Thyroid gland (tissue), 4 donors: ENCODE measurements at regions not wholly inside any gene's neighbourhood (a gene's known extent, or its start where the extent isn't known, plus 50 kb on each side); places are given as distances from the start of the nearest gene placed in this dataset.
A peak's percentile ranks its signal among the peaks of the same experiment; 100 is the strongest.

Experiments
- DNase-seq, 2 donors: peaks; one replicate each; pipeline ENCODE4 v3.0.0-alpha.2; 2019
- H3K27ac ChIP-seq, 3 donors: fragments of 200-600 bp; sonication (generic); 1 replicate in 2 of 3; 2 replicates in 1 of 3; pipeline ENCODE4 v1.5.1; 2016 to 2019; ENCODE audit warnings: mild to moderate bottlenecking in 1 of 3, moderate library complexity in 1 of 3
- H3K27me3 ChIP-seq: fragments of 200-600 bp; sonication (generic); one replicate; pipeline ENCODE4 v1.5.1; 2019
- H3K36me3 ChIP-seq, 2 donors: fragments of 200-600 bp; sonication (generic); one replicate each; pipeline ENCODE4 v1.5.1; 2016 to 2019
- H3K4me1 ChIP-seq, 2 donors: fragments of 200-600 bp; sonication (generic); one replicate each; pipeline ENCODE4 v1.5.1; 2017 to 2019
- H3K4me3 ChIP-seq, 3 donors: fragments of 200-600 bp; sonication (generic); replicated peaks in 1 of 3; 1 replicate in 2 of 3; 2 replicates in 1 of 3; pipeline ENCODE4 v1.5.1; 2016; ENCODE audit warnings: mild to moderate bottlenecking in 1 of 3
- H3K9me3 ChIP-seq: fragments of 200-600 bp; sonication (generic); one replicate; pipeline ENCODE4 v1.5.1; 2017
- CTCF ChIP-seq, 6 experiments: fragments of 200-600 bp in 3 of 6; fragments of 450-650 bp in 3 of 6; sonication (generic) in 3 of 6; IDR thresholded peaks; one replicate each; pipeline ENCODE4 v1.5.1; 2016 to 2019; ENCODE audit warnings: antibody characterized with exemption in 6 of 6, mild to moderate bottlenecking in 2 of 6, inconsistent platforms in 1 of 6, moderate library complexity in 1 of 6
- POLR2A ChIP-seq, 2 donors: fragments of 450-650 bp; IDR thresholded peaks; one replicate each; pipeline ENCODE4 v1.6.1; 2017; ENCODE audit warnings: antibody characterized with exemption in 2 of 2, mild to moderate bottlenecking in 2 of 2, moderate library complexity in 1 of 2
- WGBS, 2 donors: methylation state at CpG; one replicate each; pipeline ENCODE4 v1.1.5; 2017; 5-methylcytosine and 5-hydroxymethylcytosine counted together
- intact Hi-C: fragments of 100-400 bp; cut with DNase I; formaldehyde crosslinking; loops from one replicate; pipeline ENCODE4 v1.15.1; 2023

DNA sequence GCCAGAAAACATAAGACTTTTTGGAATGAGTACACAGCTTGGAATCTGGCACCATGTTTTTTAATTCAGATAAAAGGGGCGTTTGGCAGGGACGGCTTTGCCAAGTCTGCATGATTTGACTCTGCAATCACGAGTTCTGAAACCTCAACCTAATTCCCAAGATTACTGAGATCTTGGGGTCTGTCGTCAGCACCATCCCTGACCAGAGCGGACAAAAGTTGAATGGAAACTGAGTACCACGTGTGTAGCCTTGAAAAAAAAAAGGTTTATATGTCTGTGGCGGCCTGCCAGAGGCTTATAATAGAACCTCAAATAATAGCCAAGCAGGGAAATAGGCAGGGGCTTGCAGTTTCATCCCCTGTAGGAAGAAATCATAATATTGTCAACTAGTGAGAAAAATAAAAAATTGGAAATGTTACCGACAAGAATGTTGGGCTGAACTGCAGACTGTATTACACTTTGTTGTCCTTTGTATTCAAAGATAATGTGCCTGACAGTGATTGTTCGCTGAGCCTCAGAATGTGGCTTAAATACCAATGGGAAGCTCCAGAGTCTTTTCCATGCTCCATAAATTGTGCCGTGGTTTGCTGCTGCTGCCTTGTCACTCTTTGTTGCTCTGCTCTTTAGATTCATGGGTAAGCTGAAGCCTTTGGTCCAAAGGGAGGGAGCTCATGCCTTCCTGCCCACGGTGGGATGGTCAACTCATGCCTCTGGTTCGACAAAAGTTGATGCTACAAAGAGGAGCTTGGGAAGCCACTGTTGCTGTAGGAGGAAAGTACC, 118.8 kb upstream of the ARID1B start:
- no peaks in the 10 kb centered on the region for H3K36me3 ChIP-seq
- H3K27ac ChIP-seq, result peak overlapping the region in 2 of 3 donors; percentile 12 to 16
- no peak for DNase-seq
- intact Hi-C loops, result no loop called here
- H3K9me3 ChIP-seq, result no peaks in the 10 kb centered on the region
- no peak overlapping the region for H3K4me3 ChIP-seq
- peaks cover 20 to 25% of the 10 kb centered on the region in 2 donors for H3K4me1 ChIP-seq
- TF ChIP-seq CTCF (IDR thresholded peaks at IDR 0.05) (no peak), POLR2A (IDR thresholded peaks at IDR 0.05) (no peak)
- no peaks in the 10 kb centered on the region for H3K27me3 ChIP-seq
- 53 to 65% methylated on average over 12 of the region's 12 CpGs for WGBS, 2 donors

- H3K9me3 ChIP-seq, result no peaks in the 10 kb centered on the region
- peak overlapping the region in 1 of 3 donors; percentile 16 for H3K27ac ChIP-seq
- H3K4me3 ChIP-seq, result no peak overlapping the region
- TF ChIP-seq CTCF (IDR thresholded peaks at IDR 0.05) (no peak), POLR2A (IDR thresholded peaks at IDR 0.05) (no peak)
- peaks cover 20 to 25% of the 10 kb centered on the region in 2 donors for H3K4me1 ChIP-seq
- 87 to 91% methylated on average over 5 of the region's 5 CpGs for WGBS, 2 donors
- no peaks in the 10 kb centered on the region for H3K36me3 ChIP-seq
- DNase-seq, result peak; percentile 11 to 13
- H3K27me3 ChIP-seq, result no peaks in the 10 kb centered on the region
- intact Hi-C loops, result no loop called here
Observed at GRCh38 chr6:156657296-156657695, 119.9 kb upstream of the ARID1B start.

GRCh38 chr6:156654919-156655918, 122.0 kb upstream of the ARID1B start:
- Histone ChIP-seq H3K27ac (no peak overlapping the region), H3K9me3 (no peaks in the 10 kb centered on the region), H3K4me3 (no peak overlapping the region), H3K4me1 (peaks cover 20 to 25% of the 10 kb centered on the region in 2 donors), H3K36me3 (no peaks in the 10 kb centered on the region), H3K27me3 (no peaks in the 10 kb centered on the region)
- TF ChIP-seq POLR2A (IDR thresholded peaks at IDR 0.05), result no peak
- TF ChIP-seq CTCF (IDR thresholded peaks at IDR 0.05), result no peak
- intact Hi-C loops, result no loop called here
- DNase-seq, result no peak
- 91 to 93% methylated on average over 8 of the region's 8 CpGs for WGBS, 2 donors

- Histone ChIP-seq H3K4me1 (peaks cover 3 to 5% of the 10 kb centered on the region in 2 donors), H3K27me3 (no peaks in the 10 kb centered on the region), H3K9me3 (no peaks in the 10 kb centered on the region), H3K27ac (no peak overlapping the region), H3K4me3 (no peak overlapping the region), H3K36me3 (no peaks in the 10 kb centered on the region)
- intact Hi-C loops, result no loop called here
- 98% methylated on average over 5 of the region's 5 CpGs for WGBS, 2 donors
- TF ChIP-seq CTCF (IDR thresholded peaks at IDR 0.05), result no peak
- TF ChIP-seq POLR2A (IDR thresholded peaks at IDR 0.05), result no peak
- DNase-seq, result no peak
Observed at GRCh38 chr6:156652231-156652750, 124.9 kb upstream of the ARID1B start.
